ENCODE measurements at regions not wholly inside any gene's neighbourhood (a gene's known extent, or its start where the extent isn't known, plus 50 kb on each side); places are given as distances from the start of the nearest gene placed in this dataset.

- Histone ChIP-seq H3K4me1 (ENCODE audit: insufficient read depth, low read length, poor library complexity, severe bottlenecking) (no peaks in the 10 kb centered on the region), H3K27me3 (ENCODE audit: insufficient read depth, low read length, poor library complexity, severe bottlenecking) (no peaks in the 10 kb centered on the region), H2AFZ (ENCODE audit: low read length) (no peak overlapping the region), H3K9me2 (replicated peaks; ENCODE audit: low read depth, low read length) (no peaks in the 10 kb centered on the region), H4K20me1 (ENCODE audit: insufficient read depth, low read length, poor library complexity, severe bottlenecking) (no peaks in the 10 kb centered on the region), H3K79me2 (ENCODE audit: insufficient read depth, low read length) (no peaks in the 10 kb centered on the region), H3K9ac (ENCODE audit: low read depth, low read length, poor library complexity, severe bottlenecking) (no peak overlapping the region), H3K9me3 (ENCODE audit: insufficient read depth, low read depth, low read length) (no peaks in the 10 kb centered on the region), H3F3A (ENCODE audit: low read depth) (no peaks in the 10 kb centered on the region), H3K36me3 (ENCODE audit: insufficient read depth, low read length) (no peaks in the 10 kb centered on the region), H3K4me3 (ENCODE audit: low read length, poor library complexity, severe bottlenecking) (no peak overlapping the region), H3K4me2 (ENCODE audit: low read depth, low read length, poor library complexity, severe bottlenecking) (no peak overlapping the region)
- no peak for TF ChIP-seq EZH2phosphoT487 (IDR thresholded peaks at IDR 0.05; ENCODE audit: borderline replicate concordance)
- TF ChIP-seq CTCF (conservative IDR thresholded peaks at IDR 0.05; ENCODE audit: low read length) = no peak
Measured at GRCh38 chr3:68479779-68480178, 452.6 kb downstream of the TAFA4 start.

- no peaks in the 10 kb centered on the region for H3K9me2 ChIP-seq (replicated peaks; ENCODE audit: low read depth, low read length)
- 0 out of 2 replicates have a peak, but pooled peaks cover 2% of the 10 kb centered on the region for H3K9me3 ChIP-seq (ENCODE audit: insufficient read depth, low read depth, low read length)
- H3K4me2 ChIP-seq (ENCODE audit: low read depth, low read length, poor library complexity, severe bottlenecking) = no peak overlapping the region
- H4K20me1 ChIP-seq (ENCODE audit: insufficient read depth, low read length, poor library complexity, severe bottlenecking) = no peaks in the 10 kb centered on the region
- no peaks in the 10 kb centered on the region for H3K27me3 ChIP-seq (ENCODE audit: insufficient read depth, low read length, poor library complexity, severe bottlenecking)
- H2AFZ ChIP-seq (ENCODE audit: low read length) = no peak overlapping the region
- H3K36me3 ChIP-seq (ENCODE audit: insufficient read depth, low read length) = no peaks in the 10 kb centered on the region
- no peaks in the 10 kb centered on the region for H3K79me2 ChIP-seq (ENCODE audit: insufficient read depth, low read length)
- no peak overlapping the region for H3K4me3 ChIP-seq (ENCODE audit: low read length, poor library complexity, severe bottlenecking)
- TF ChIP-seq CTCF (conservative IDR thresholded peaks at IDR 0.05; ENCODE audit: low read length) (no peak), EZH2phosphoT487 (IDR thresholded peaks at IDR 0.05; ENCODE audit: borderline replicate concordance) (no peak)
- H3F3A ChIP-seq (ENCODE audit: low read depth) = no peaks in the 10 kb centered on the region
- H3K9ac ChIP-seq (ENCODE audit: low read depth, low read length, poor library complexity, severe bottlenecking) = no peak overlapping the region
- H3K4me1 ChIP-seq (ENCODE audit: insufficient read depth, low read length, poor library complexity, severe bottlenecking) = no peaks in the 10 kb centered on the region
Measured at GRCh38 chr3:68468695-68469375, 463.5 kb downstream of the TAFA4 start.

GRCh38 chr3:68467465-68467864 is 464.9 kb downstream of the TAFA4 start:
- Histone ChIP-seq H3K9ac (ENCODE audit: low read depth, low read length, poor library complexity, severe bottlenecking) (no peak overlapping the region), H3K27me3 (ENCODE audit: insufficient read depth, low read length, poor library complexity, severe bottlenecking) (no peaks in the 10 kb centered on the region), H2AFZ (ENCODE audit: low read length) (no peak overlapping the region), H3K4me3 (ENCODE audit: low read length, poor library complexity, severe bottlenecking) (no peak overlapping the region), H4K20me1 (ENCODE audit: insufficient read depth, low read length, poor library complexity, severe bottlenecking) (no peaks in the 10 kb centered on the region), H3F3A (ENCODE audit: low read depth) (no peaks in the 10 kb centered on the region), H3K9me3 (ENCODE audit: insufficient read depth, low read depth, low read length) (0 out of 2 replicates have a peak, but pooled peaks cover 2% of the 10 kb centered on the region), H3K9me2 (replicated peaks; ENCODE audit: low read depth, low read length) (no peaks in the 10 kb centered on the region), H3K36me3 (ENCODE audit: insufficient read depth, low read length) (no peaks in the 10 kb centered on the region), H3K4me1 (ENCODE audit: insufficient read depth, low read length, poor library complexity, severe bottlenecking) (no peaks in the 10 kb centered on the region), H3K79me2 (ENCODE audit: insufficient read depth, low read length) (no peaks in the 10 kb centered on the region), H3K4me2 (ENCODE audit: low read depth, low read length, poor library complexity, severe bottlenecking) (no peak overlapping the region)
- TF ChIP-seq EZH2phosphoT487 (IDR thresholded peaks at IDR 0.05; ENCODE audit: borderline replicate concordance) = no peak
- no peak for TF ChIP-seq CTCF (conservative IDR thresholded peaks at IDR 0.05; ENCODE audit: low read length)
